HG02840 (cell line): ENCODE measurements at regions not wholly inside any gene's neighbourhood (a gene's known extent, or its start where the extent isn't known, plus 50 kb on each side); places are given as distances from the start of the nearest gene placed in this dataset.

Experiments
- ATAC-seq: cut with Tn5 transposase; IDR thresholded peaks from one replicate; pipeline ENCODE4 v1.9.1; 2021; ENCODE audit warnings: mild to moderate bottlenecking, moderate library complexity, moderate number of reproducible peaks; ENCODE audit not compliant: unreplicated experiment, low FRiP score

DNA sequence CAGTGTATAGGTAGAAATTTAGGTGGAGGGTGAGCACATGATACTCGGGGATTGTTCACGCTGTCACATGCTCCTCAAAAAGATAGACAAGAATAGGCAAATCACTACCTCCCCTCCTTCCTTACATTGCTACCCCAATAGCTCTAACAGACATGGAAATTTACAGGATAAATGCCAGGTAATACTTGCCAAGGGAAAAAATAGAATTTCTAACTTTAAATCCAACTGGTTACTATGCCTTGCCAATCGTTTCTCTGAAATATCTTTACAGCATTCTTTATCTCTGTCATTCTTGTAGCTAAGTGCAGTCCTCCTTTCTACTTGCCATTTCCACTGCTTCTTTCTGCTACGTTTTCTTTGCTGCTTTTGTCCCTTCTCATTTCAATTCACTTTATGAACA lies 339.8 kb upstream of the ZEB2 start:
- no peak for ATAC-seq

DNA sequence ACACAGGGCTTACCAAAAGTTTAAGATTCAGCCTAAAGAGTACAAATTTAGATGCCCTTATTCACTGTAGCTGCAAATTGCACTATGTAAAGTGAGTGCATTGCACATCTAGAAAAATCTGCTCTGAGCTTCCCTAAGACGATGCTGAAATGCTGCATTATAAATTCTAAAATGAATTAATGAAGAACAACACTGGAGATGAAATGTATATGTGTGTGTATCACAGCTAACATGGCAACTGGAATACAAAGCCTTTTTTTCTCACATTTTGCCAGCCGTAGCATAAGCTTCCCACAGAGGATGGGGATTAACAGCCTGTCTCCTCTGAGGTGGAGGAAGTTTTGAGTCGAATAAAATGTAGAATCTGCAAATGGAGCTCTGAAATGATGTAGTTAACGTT lies 338.3 kb upstream of the ZEB2 start:
- ATAC-seq = no peak

DNA sequence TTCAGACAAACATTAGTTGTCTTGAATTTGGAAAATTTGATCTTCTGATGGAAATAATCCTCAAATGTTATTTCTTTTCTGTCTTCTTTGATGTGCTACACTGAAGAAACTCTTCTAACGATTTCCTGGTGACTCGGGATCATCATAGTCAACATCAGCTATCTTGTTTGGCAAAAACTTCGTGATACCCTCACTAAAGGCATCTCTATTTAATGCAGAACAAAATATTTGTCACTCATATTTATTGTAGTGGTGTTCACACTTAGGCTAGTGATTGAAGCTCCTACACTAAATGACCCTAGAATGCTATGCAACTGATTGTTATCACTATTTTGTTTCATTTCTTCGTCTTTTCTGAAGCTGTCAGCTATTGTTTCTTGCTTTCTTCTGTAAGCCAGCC lies 334.7 kb upstream of the ZEB2 start:
- no peak for ATAC-seq

DNA sequence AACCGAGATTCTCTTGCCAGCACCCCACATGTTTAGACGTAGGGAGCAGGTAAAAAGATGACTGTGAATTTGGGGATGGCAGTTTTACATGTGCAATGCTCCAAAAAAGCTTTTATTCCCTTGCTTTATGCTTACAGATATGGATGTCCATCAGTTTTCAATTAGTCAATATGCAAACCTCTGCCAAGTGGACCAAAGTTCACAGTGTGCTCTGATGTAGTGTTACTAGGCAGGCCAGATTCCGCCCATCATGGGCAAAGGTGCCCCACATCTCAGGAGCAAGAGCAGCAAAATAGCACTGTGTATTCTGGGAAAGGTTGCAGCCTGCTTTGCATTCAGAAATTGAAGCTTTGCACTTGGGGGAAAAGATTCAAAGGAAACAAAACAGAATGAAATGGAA lies 329.7 kb upstream of the ZEB2 start:
- no peak for ATAC-seq

DNA sequence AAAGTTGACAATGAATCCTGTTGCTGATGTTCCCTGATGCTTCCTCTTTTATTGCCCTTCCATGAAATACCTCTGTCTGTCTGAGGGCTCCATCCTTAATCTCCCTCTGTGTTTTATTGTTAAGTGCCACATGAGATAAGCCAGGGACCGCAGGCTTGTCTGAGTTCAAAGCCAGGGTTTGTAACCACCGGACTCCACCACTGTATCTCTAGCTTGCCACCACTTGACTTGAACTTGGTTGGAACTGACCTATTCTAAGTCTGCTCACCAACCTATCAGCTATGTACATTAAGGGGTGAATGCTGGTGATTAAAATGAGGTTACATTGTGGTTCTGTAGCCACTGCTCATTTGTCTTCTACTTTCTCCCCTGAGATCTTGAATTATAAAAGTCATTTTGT lies 328.5 kb upstream of the ZEB2 start:
- ATAC-seq = no peak

DNA sequence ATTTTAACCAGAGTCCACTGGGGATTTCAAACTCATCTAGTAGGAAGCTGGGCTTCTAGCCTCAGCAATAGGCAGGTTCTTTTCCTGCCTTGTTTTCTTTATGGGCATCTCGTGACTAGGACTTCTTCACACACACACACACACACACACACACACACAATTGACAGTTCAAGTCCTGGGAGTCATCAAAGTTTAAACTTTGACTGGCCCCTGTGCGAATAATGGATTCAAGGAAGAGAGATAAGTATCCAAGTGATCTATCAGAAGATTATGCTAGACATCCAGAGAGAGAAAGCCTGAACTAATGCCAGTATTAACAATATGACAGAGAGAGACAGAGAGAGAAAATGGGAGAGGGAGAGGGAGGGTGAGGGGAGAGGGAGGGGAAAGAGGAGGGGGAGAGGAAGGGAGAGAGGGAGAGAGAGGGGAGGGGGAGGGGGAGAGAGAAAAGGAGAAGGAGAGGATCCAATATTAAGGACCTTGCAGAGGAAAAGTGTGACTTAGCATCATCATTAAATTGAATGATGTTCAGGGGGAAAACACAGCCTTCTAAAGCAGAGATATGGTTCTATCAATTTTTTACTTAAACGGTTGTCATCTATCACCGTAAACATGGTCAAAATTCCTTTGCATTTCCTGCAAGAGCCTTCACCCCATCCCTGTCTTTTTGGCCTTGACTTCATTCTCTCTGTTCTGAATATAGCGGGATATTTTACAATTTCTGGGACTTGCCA lies 327.6 kb upstream of the ZEB2 start:
- no peak for ATAC-seq

DNA sequence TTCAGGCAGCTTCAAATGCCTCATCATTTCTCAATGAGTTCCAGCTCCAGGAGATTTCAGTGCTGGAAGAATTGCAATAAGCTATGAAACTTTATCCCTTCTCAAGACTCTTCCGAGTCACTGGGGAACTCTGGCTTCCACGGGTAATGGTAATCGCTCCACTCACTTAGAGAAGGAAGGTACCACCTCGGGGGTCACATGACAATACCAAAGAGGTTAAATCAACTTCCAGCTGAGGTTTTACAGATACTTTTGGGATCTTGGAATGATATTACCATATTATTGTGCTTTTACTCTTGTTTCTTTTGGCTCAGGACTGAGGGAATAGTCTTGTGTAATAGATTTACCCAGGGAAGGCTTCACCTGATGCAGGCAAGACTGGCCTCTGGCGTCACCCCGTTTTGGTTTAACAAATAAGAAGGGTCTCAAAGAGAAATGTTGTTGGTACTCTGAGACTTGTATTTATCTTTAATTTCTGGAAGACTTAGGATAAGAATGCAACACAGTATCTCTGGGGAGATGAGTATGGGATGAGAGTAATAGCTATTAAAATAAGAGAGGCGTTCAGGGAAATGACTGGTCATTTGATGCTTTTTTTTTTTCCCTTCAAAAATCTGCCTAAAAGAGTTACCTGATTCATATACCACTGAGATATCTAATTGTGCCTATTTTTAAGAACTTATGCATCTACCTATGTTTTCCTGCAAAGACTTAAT lies 316.9 kb upstream of the ZEB2 start:
- ATAC-seq = no peak

DNA sequence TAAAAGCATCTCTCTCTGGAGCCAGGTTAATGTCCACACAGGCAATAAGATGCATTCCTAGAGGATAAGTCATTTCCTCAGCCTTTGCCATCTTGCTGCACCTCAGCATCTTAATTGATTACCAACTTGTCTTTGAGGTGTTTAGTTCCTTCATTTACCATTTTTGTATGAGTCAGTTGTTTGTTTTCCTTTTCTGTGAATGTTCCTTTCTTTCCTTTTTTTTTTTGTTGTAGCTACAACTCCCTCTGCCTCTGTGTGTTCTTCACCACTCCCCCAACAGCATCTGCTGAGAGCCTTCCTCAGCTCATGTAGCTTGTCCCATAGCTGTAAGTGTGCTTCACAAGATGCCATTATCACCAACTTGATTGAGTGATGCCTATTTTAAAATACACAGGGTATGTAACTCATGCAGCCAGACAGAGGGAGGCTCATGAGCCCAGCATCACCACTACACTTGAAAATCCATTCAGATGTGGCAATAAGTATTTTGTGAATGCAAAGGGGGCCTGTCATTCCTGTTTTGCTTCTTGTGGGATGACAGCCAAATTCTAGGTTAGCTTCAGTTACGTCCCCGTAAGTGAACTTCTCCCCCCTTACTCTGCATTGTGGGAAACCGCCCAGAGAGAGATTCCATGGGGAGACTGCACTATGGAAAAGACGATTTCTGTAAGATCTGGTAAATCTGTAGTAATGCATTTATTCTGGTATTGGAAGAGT lies 315.9 kb upstream of the ZEB2 start:
- no peak for ATAC-seq

DNA sequence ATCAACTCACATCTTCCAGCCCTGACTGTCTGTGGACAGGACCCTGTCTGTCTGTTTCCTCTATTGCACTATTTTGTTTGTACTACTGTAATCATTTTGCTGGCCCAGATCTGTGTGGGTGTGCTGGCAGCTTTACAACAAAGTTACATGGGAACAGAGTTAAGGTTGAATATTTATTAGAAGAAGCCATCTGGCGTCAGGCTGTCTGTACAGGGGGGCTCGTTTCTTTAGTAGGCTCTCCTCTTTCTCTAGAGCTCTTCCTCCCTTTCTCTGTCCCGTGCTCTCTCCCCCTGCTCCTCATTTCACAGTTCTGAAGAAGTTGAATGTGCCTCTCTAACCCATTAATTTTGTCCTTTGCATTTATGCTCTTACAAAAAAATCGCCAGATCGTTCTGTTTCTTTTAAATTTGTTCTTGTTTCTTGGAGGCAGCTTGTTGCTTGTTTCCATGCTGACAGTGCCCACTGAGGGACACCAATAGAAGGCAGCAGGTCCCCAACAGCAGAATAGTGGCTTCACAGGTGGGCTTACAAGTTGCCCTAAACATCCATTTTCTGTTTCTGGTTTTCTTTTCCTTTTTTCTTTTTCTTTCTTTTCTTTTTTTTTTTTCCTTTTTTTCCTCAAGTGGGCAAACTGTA lies 315.2 kb upstream of the ZEB2 start:
- no peak for ATAC-seq

DNA sequence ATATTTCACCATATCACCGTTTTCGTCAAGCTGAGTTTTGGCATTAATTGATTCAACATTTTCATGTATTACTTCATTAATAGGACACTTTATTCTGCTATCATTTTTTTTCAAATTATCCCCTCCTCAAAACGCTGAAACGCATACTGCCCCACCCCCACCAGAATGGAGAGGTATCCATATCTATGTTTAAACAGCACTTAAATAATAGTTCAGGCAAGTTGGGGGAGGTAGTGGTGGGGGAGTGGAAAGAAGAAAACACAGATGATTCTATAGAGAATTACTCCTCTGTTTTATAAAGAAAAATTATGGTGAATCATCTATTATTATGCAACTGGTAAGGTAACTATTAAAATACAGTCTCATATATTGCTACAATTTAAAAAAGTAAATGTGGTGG lies 314.4 kb upstream of the ZEB2 start:
- ATAC-seq = no peak

DNA sequence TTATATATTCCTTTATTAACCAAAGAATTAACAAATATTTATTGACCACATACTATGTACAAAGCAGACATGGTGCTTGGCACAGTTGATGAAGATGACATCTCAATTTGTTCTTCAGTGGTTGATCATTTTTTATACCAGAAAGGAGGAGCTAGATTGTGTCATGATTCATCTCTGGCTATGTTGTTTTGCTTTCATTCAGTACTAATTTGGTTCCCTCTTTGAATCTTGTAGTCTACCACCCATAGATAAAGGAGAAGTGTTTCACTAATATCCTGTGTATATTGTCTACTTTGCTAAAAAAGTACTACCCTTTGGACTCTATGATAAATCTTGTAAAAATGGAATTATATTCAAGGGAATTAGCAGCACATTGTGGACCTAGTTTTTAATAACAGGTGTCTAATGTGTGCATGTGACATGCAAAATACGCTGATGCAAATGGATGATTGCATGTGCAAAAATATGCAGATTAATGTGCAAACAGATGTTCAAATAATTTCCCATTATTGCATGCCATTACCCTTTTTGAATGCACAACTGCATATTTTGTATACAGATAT lies 313.2 kb upstream of the ZEB2 start:
- no peak for ATAC-seq

DNA sequence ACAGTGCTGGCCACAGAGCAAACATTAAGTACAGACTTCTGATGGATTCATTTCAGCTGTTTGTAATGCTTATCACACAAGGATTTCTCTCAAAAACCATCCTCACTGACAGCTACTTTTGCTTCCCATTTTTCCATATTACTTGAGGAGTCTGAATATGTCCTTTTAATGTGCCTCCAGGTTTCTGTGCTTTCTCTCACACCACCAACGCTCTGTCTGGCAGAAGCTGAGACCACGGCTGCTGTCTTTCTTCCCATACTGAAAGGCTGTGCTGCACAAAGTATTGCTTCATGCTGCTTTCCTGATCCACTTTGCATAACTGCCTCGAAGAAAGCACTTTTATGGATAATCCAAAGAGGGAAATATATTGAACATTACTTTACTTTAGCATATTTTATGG lies 312.1 kb upstream of the ZEB2 start:
- no peak for ATAC-seq

DNA sequence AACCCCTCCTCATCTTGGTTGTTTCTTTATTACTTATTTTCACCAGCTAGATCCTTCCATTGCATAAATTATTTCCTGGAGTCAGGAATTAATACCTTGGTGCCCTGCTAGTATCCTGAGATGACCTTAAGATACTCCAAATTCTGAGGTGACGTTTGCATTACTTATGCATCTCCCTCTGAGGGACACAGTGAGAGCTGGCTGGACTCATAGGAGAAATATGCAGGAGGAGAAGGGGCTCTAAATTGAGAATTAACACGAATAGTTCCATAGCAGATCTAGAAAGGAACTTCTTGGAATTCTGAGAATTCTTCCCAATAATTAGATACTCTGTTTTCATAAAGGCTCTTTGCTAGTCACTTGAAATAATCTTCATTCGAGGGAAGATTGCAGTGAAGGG lies 310.6 kb upstream of the ZEB2 start:
- ATAC-seq = no peak

DNA sequence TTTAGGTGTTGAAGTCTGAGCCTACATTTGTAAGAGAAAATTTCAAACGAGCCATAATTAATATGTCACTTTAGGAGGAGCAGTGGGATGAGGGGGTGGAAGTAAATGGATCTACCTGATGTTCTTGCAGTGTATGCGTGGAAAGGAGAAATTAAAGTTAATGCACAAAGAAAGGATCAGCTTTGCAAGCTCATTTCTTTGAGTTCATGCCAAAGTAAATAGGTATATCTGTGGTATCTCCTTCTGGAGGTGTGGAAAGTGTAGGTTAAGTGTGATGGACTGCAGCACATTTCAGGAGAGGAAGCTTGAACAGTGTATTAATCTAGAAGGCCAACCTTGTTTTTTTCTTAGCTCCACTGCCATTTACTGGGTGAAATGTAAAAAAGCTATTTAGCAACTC lies 307.5 kb upstream of the ZEB2 start:
- ATAC-seq = no peak

DNA sequence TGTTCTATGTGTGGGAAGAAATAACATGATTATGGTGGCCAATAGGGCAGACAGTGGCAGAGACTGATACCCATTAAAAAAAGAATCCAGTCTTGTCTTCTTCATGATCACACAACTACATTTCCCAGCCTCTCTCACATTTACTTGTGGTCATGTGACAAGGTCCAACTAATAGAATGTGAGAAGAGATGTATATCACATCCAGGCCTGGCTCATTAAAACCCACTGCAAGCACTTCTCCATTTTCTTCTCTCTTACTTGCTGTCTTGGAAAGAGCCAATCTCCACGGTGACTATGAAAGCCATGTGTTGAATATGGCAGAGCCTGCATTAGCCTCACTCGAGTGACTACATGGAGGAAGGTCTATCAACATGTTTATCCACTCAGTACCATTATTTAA lies 306.2 kb upstream of the ZEB2 start:
- no peak for ATAC-seq

DNA sequence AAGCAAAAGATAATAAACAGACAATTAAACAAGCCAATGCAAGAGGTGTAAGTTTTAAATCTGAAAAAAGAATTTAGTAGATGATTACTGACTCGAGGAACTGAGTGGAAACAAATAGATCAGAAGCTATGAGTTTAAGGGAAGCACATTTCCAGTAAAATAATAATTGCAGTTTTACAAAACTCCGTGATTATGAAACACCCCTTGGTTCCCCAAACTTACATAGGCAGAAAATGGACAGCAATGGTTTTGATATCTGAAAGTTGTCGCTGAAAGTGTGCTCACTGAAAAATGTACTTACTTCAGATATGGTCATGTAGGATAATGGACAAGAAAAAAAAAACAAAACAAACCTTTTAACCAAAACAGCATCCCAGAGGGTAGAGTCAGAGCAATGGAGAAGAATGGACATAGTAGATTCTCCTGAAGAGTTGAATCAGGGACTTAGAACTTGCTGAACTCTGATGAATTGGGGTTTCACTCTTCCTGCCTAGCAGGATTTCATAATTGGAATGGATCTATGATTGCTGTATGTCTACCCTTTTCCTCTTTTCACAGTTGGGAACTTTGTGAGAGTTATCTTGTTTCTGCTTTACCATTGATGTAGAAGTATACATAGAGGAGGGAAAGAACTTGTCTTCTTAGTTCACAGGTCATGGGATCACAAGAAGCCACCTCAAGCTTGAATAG lies 305.6 kb upstream of the ZEB2 start:
- no peak for ATAC-seq

DNA sequence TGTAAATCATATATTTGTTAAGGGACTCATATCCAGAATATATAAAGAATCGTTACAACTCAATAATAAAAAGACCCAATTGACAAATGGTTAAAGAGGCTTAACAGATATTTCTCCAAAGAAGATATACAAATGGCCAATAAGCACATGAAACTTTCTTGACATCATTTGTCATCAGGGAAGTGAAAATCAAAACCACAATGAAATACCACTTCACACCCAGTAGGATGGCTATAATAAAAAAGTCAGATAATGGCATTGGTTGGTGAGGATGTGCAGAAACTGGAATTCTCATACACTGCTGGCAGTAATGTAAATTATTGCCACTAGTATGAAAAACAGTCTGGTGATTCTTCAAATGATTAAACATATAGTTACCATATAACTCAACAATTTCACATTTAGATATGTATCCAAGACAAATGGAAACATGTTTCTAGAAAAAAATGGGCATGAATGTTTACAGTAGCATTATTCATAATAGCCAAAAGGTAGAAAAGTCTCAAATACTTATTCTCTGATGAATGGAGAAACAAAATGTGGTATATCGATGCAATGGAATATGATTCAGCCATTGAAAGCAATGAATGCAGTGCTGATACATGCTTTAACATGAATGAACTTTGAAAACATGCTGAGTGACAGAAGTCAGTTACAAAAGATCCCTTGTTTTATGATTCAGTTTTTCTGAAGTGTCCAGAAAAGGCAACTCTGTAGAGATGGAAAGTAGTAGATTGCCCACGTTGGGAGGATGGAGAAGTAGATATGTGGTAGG lies 304.6 kb upstream of the ZEB2 start:
- no peak for ATAC-seq

DNA sequence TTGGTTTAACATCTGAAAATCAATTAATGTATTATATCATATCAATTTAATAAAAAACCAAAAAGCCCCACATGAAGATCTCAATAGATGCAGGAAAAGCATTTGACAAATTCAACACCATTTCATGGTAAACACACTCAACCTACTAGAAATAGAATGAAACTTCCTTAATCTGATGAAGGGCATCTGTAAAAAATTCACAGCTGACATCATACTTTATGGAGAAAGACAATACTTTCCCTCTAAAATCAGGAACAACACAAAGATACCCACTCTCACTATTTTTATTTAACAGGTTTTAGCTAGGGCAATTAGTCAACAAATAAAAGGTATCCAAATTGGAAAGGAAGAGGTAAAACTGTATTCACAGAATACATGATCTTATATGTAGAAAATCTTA lies 303.0 kb upstream of the ZEB2 start:
- ATAC-seq = no peak

DNA sequence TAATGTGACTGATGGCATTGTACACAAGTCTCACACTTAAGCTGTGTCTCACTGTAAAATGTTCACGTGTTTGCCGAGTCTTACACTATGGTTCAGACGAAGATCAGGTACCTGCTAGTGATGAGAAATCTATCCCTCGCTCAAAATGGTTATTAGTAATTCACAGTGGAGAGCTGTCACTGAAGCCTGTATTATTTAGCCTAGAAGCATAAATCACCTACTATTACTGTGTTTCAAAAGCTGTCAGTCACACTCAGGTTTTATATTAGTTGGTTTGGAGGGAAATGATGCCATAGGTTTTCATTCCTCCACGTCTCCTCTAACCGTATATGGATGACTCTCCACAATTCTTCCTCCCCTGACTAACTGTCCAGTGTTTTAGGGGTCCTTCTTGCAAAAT lies 292.4 kb upstream of the ZEB2 start:
- ATAC-seq = no peak

DNA sequence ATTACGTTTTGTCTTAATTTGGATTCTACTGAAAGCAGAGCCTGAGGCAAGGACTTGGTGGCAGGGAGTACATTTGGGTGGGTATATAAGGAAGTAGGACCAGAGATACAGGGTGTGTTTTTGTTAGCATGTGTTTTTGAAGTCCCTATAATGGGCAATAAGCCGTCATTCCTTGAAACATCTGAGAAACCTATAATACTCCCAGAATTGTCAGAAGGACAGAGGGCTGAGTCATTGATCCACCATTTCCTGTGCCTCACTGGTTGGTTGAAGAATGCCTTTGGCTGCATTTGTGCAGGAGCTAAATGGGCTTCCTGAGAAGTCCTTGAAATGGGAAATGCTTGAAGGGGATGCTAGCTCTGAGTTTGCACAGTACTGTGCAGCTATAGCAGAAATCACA lies 281.8 kb upstream of the ZEB2 start:
- ATAC-seq = no peak
